ENCODE measurements at regions not wholly inside any gene's neighbourhood (a gene's known extent, or its start where the extent isn't known, plus 50 kb on each side); places are given as distances from the start of the nearest gene placed in this dataset.

DNA sequence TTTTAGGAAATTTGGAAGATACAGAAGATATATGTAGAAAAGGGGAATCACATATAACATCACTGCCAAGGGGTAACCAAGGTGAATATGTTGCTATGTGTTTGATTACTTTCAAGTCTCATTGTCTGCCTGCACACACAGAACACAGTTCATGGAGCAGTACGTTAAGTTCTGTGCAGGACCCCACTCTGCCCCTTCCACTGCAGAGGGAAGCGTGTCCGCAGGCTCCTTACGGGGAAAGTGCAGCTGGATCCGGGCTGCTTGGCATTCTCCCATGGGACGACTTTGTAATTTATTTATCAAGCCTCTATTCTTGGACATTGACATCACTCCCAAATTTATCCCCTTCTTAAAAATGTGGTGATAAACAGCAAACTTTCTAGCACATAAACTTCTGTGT, 226.8 kb downstream of the FOXL1 start:
- TF ChIP-seq, protein P1, sequence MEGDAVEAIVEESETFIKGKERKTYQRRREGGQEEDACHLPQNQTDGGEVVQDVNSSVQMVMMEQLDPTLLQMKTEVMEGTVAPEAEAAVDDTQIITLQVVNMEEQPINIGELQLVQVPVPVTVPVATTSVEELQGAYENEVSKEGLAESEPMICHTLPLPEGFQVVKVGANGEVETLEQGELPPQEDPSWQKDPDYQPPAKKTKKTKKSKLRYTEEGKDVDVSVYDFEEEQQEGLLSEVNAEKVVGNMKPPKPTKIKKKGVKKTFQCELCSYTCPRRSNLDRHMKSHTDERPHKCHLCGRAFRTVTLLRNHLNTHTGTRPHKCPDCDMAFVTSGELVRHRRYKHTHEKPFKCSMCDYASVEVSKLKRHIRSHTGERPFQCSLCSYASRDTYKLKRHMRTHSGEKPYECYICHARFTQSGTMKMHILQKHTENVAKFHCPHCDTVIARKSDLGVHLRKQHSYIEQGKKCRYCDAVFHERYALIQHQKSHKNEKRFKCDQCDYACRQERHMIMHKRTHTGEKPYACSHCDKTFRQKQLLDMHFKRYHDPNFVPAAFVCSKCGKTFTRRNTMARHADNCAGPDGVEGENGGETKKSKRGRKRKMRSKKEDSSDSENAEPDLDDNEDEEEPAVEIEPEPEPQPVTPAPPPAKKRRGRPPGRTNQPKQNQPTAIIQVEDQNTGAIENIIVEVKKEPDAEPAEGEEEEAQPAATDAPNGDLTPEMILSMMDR (IDR thresholded peaks at IDR 0.05) = no peak
- TF ChIP-seq POLR2A (IDR thresholded peaks at IDR 0.05) = no peak

All from heart left ventricle (tissue), 13 donors.